ENCODE measurements at regions not wholly inside any gene's neighbourhood (a gene's known extent, or its start where the extent isn't known, plus 50 kb on each side); places are given as distances from the start of the nearest gene placed in this dataset.

- Histone ChIP-seq H3K4me3 (replicated peaks in 1 of 3) (no peak overlapping the region), H3K4me1 (no peaks in the 10 kb centered on the region), H3K27me3 (no peaks in the 10 kb centered on the region), H3K36me3 (no peaks in the 10 kb centered on the region), H3K27ac (no peak overlapping the region), H3K9me3 (no peaks in the 10 kb centered on the region)
- DNase-seq = no peak
- intact Hi-C loops (cut with DNase I) = loop anchor here (5.0 kb wide), 1 partner anchor 664 kb away; no protein-coding TSS in a partner anchor
- TF ChIP-seq POLR2A (IDR thresholded peaks at IDR 0.05) = no peak
- TF ChIP-seq, protein P1, sequence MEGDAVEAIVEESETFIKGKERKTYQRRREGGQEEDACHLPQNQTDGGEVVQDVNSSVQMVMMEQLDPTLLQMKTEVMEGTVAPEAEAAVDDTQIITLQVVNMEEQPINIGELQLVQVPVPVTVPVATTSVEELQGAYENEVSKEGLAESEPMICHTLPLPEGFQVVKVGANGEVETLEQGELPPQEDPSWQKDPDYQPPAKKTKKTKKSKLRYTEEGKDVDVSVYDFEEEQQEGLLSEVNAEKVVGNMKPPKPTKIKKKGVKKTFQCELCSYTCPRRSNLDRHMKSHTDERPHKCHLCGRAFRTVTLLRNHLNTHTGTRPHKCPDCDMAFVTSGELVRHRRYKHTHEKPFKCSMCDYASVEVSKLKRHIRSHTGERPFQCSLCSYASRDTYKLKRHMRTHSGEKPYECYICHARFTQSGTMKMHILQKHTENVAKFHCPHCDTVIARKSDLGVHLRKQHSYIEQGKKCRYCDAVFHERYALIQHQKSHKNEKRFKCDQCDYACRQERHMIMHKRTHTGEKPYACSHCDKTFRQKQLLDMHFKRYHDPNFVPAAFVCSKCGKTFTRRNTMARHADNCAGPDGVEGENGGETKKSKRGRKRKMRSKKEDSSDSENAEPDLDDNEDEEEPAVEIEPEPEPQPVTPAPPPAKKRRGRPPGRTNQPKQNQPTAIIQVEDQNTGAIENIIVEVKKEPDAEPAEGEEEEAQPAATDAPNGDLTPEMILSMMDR (IDR thresholded peaks at IDR 0.05) = no peak
Observed at GRCh38 chr14:30211326-30211725, 283.7 kb upstream of the PRKD1 start.

DNA sequence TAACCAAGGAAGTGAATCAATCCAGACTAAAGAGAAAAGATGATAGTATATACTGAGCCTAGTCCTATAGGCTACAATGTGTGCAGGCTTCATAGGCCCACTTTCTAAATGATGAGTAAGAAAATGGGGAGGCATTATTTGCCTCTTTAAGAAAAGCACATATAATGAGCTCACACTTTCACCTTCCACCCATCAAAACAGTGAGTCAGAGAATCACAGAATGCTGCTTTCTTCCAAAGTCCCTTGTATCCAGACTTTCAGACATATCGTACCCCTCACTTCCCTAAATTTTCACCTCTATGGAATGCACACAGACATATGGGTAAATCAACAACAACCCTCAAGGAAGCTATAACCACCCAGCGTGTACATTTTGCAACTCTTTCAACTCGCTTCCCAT lies 286.4 kb upstream of the PRKD1 start:
- H3K36me3 ChIP-seq = no peaks in the 10 kb centered on the region
- H3K27ac ChIP-seq = no peak overlapping the region
- H3K27me3 ChIP-seq = no peaks in the 10 kb centered on the region
- intact Hi-C loops (cut with DNase I) = loop anchor here (5.0 kb wide), 1 partner anchor 667 kb away; no protein-coding TSS in a partner anchor
- no peak overlapping the region for H3K4me3 ChIP-seq (replicated peaks in 1 of 3)
- DNase-seq = no peak
- no peaks in the 10 kb centered on the region for H3K4me1 ChIP-seq
- WGBS, 2 donors = 73 to 77% methylated on average over 3 of the region's 3 CpGs
- TF ChIP-seq, protein P1 (IDR thresholded peaks at IDR 0.05) = no peak
- no peak for TF ChIP-seq POLR2A (IDR thresholded peaks at IDR 0.05)
- no peaks in the 10 kb centered on the region for H3K9me3 ChIP-seq

DNA sequence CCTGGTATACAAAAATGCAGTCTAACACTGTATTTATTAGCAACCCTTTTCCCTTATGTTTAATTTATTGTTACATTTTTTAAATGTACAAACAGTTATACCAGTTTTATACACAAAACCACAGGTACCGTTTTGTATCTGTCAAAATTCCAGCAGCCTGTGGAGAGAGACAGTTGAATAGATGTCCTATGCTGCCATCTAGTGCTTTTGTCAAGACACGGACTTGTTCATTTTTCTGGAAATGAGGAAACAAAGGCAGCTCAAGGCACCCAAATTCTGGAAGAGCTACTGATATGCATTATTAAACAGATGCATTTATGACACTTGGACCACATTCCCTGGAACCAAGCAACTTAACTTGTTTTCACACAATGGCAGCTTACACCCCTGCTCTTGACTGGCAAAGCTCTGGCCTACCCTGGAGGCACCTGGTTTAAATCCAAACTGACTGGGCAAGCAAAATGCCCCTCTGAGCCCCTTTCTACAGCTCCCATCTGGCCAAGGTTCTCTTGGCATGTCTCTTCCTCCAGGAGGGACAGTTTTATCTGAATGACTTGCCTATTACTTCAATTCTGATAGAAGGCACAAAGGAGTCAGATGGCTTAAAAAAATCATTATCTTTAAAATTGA lies 286.9 kb upstream of the PRKD1 start:
- Histone ChIP-seq H3K4me3 (replicated peaks in 1 of 3) (no peak overlapping the region), H3K4me1 (no peaks in the 10 kb centered on the region), H3K27ac (no peak overlapping the region), H3K36me3 (no peaks in the 10 kb centered on the region), H3K27me3 (no peaks in the 10 kb centered on the region), H3K9me3 (no peaks in the 10 kb centered on the region)
- no peak for TF ChIP-seq POLR2A (IDR thresholded peaks at IDR 0.05)
- TF ChIP-seq, protein P1 (IDR thresholded peaks at IDR 0.05) = peak in 5 of 6 experiments; percentile 46 to 75 (median 62)
- intact Hi-C loops (cut with DNase I) = loop anchor here (5.0 kb wide), 1 partner anchor 667 kb away; no protein-coding TSS in a partner anchor
- DNase-seq = no peak
- 0 to 3% methylated on average over 2 of the region's 2 CpGs for WGBS, 2 donors

- no peak overlapping the region for H3K27ac ChIP-seq
- H3K9me3 ChIP-seq = no peaks in the 10 kb centered on the region
- peaks cover 10% of the 10 kb centered on the region in 2 donors for H3K4me1 ChIP-seq
- 91 to 97% methylated on average over 5 of the region's 5 CpGs for WGBS, 2 donors
- no peaks in the 10 kb centered on the region for H3K36me3 ChIP-seq
- no peak overlapping the region for H3K4me3 ChIP-seq (replicated peaks in 1 of 3)
- no peaks in the 10 kb centered on the region for H3K27me3 ChIP-seq
- TF ChIP-seq, protein P1 (IDR thresholded peaks at IDR 0.05) = no peak
- TF ChIP-seq POLR2A (IDR thresholded peaks at IDR 0.05) = no peak
- DNase-seq = no peak
- intact Hi-C loops (cut with DNase I) = no loop called here
Observed at GRCh38 chr14:30218907-30219306, 291.3 kb upstream of the PRKD1 start.

GRCh38 chr14:30221546-30221945 lies 293.9 kb upstream of the PRKD1 start:
- 66 to 67% methylated on average over 7 of the region's 7 CpGs for WGBS, 2 donors
- H3K27me3 ChIP-seq = no peaks in the 10 kb centered on the region
- no peak for DNase-seq
- TF ChIP-seq, protein P1 (IDR thresholded peaks at IDR 0.05) = no peak
- no peak for TF ChIP-seq POLR2A (IDR thresholded peaks at IDR 0.05)
- intact Hi-C loops (cut with DNase I) = no loop called here
- H3K27ac ChIP-seq = no peak overlapping the region
- no peaks in the 10 kb centered on the region for H3K36me3 ChIP-seq
- no peaks in the 10 kb centered on the region for H3K9me3 ChIP-seq
- peaks cover 16 to 19% of the 10 kb centered on the region in 2 donors for H3K4me1 ChIP-seq
- H3K4me3 ChIP-seq (replicated peaks in 1 of 3) = no peak overlapping the region
